Activated effector memory CD4-positive, alpha-beta T cell treated with Interleukin-2 at 50 U/mL for 16 hours (primary cell): ENCODE measurements at regions not wholly inside any gene's neighbourhood (a gene's known extent, or its start where the extent isn't known, plus 50 kb on each side); places are given as distances from the start of the nearest gene placed in this dataset.

Source experiments
- DNase-seq: peaks from one replicate; pipeline ENCODE4 v3.0.0-alpha.2; 2020

DNA sequence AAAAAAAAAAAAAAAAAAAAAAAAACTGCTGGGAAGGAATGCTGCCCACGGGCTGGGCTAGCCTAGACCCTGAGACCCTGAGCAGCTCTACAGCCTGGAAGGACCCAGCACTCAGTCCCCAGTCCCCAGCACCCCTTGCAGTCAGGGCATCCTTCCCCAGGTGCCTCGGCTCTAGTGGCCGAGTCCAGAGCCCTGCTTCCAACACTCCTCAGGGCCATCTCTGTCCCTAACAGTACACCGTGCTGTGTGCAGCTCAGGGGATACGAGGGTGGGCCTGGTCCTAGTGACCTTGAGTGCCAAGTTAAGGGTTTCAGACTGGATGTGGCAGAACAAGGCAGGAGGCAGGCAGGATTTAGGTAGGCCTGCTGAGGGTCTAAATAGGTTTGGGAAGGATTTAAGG is 50.2 kb upstream of the LRP8 start:
- no peak for DNase-seq

- DNase-seq, result no peak
Observed at GRCh38 chr1:53378932-53379661, 51.2 kb upstream of the LRP8 start.

DNA sequence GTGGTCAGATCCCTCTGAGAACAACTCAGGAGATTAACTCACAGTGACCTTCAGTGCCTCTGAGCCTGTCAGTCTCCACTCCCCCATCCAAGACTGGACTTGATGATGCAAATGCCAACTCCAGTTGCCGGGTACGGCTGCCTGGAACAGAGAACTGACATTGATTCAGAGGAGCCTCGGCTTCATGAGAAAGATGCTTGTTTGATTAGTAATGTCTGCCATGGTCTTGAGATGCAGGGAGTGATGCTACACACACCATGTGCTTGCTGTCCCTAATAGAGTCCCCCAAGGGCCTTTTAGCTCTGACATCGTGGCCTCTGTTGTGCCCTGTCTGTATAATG is 51.8 kb upstream of the LRP8 start:
- DNase-seq, result no peak

- no peak for DNase-seq
Observed at GRCh38 chr1:53380296-53380695, 52.4 kb upstream of the LRP8 start.

- DNase-seq, result no peak
Observed at GRCh38 chr1:53381790-53382401, 54.0 kb upstream of the LRP8 start.

GRCh38 chr1:53383136-53383870 is 55.4 kb upstream of the LRP8 start:
- no peak for DNase-seq

GRCh38 chr1:53384796-53385195 is 56.9 kb upstream of the LRP8 start:
- DNase-seq, result no peak

- no peak for DNase-seq
Observed at GRCh38 chr1:53385276-53386225, 57.7 kb upstream of the LRP8 start.

GRCh38 chr1:53388963-53389362 is 61.1 kb upstream of the LRP8 start:
- no peak for DNase-seq

DNA sequence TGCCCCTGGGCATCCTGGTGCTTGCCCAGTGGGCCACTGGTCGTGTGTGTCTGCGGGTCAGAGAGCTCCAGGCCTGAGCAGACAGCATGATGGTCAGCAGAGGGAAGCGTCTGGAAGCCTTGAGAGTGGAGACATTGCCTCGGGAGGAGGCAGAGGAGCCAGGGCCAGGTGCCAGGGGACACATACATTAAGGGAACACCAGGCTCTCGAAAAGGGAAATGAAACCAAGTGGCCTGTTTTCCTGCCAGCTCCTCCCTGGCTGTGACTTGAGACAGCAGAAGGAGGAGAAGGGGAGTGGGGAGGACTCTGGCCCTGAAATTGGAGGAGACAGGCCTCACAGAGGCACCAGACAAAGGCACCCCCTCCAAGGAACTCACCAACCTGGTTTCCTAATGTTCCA is 62.4 kb upstream of the LRP8 start:
- no peak for DNase-seq

GRCh38 chr1:53390736-53391135 is 62.9 kb upstream of the LRP8 start:
- DNase-seq, result no peak

DNA sequence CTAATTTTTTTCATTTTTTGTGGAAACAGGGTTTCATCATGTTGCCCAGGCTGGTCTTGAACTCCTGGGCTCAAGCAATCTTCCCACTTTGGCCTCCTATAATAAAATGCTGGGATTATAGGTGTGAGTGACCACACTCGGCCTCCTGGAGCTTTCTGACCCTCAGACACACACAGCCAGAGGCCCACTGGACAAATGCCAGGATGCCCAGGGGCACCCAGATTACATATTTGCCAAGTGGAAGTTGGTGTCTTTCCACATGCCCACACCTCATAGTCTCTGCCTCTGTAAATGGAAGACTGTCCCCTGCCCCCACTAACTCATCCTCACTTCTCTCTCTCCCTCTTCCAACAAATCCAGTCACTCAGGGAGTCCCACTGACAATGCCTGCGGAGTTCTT is 63.4 kb upstream of the LRP8 start:
- DNase-seq, result no peak

- no peak for DNase-seq
Observed at GRCh38 chr1:53391982-53392381, 64.1 kb upstream of the LRP8 start.

- DNase-seq, result no peak
Observed at GRCh38 chr1:53392460-53392859, 64.6 kb upstream of the LRP8 start.

DNA sequence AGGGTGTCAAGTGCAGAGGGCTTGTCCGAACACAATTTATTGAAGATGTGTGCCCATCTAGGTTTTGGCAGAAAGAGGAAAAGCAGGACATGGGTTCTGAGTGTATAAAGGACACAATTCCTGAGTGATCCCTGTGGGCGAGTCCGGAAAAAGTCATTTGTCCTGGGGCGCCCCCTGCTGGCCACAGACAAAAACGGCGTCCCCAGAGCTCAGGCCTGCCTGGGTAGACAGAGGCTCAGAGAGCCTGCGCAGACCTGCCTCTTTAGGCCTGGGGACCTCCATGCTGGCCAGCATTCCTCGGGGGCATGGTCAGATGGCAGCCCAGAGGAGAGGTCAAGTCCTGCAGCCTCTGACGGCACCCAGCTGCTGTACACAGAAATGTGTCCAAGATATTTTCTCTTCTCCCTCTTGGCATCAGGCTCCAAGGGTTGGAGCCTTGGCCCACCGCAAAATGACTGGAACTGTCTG is 65.5 kb upstream of the LRP8 start:
- peak; percentile 49 for DNase-seq

DNA sequence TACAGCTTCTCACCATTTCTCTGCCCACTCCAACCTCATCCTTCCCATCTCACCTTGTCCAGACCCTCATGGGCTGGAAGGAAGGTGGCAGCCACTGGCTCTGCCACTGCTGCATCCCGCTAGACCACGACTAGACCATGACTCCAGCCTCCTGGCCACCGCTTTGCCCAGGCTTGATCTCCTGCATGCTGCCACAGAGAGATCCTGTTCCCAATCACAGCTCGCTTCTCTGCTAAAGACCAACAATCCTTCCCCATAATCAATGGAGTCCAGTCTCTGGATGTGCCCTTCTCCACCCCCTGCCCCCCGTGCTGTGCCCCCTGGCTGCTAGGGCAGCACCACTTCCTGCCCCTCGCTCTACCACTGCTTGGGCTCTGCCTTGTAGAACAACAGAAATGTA is 64.9 kb upstream of the DMRTB1 start:
- no peak for DNase-seq

DNA sequence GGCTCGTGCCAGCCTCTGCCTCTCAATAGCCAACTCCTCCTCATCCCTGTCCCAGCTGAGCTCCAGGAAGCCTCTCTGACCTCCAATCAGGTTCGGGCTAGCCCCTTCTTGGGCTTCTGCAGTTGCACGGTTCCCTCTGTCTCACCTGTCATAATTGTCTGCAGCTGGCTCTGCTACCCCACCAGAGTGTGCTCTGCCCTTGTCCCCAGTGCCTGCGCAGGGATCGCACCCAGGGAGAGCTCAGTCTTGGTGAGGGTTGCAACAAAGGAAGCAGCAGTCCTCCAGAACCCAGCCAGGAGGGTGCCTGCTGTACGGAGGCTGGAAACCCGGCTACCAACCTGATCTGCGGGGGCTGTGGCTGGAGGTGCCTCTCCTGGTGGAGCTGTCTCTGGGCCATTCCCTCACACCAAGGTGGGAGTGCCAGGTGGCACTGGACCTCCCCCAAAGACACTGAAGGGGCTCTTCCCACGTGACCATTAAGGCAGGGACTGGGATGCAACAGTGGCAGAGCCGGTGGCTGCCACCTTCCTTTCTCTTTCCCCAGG is 63.5 kb upstream of the DMRTB1 start:
- no peak for DNase-seq

- no peak for DNase-seq
Observed at GRCh38 chr1:53396573-53397268, 62.5 kb upstream of the DMRTB1 start.

DNA sequence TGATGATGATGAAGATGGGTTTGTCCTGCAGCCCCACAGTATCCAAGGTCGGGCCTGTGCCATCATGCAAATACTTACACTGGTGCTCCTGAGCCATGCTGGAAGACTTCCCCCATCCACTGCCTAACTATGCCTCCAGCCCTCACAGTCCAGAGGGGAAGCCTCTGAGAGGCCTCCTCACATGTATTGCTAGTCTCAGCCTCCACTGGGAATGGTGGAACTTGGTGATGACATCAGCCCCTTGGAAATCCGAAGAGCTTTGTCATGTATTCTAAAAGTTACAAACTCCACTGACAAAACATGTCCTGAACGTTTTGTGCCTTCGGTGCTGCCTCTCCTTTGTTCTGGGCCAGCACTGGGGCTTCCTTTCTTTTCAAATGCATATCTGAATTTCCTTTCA is 61.1 kb upstream of the DMRTB1 start:
- DNase-seq, result no peak

DNA sequence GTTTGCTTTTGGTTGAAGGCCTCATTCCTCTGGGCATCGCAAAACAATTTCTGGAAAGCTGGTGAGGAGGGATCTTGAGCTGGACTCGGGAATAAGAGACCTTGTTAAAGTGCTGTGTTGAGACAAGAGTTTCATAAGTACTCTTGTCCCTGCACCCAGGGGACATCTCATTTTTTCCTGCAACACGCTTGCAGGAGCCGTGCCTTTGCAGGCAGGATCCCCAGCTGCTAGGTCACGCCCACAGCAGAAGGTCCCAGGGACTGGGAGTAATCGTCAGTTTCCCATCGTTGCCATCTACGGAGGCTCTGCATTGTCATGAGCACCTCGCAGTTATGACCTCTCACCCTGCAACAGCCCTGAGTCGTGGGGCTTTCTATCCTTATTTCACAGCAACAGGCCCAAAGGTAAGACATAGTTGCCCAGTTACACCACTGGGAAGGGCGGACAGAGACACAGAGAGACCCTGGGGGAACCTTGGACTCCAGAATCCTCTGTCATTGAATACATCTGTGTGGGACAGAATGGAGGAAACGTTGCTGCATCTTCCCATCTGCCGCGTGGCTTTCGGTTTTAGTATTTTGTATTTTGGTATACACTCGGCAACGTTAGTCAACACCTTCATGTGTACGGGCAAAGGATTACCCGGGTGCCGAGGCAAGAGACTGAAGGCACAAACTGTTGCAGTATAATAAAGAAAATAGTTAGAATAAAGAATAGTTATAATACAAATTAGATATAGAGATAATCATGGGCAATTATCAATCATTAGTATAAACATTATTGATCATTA is 60.4 kb upstream of the DMRTB1 start:
- no peak for DNase-seq
